Natural killer cell (primary cell): ENCODE measurements at regions not wholly inside any gene's neighbourhood (a gene's known extent, or its start where the extent isn't known, plus 50 kb on each side); places are given as distances from the start of the nearest gene placed in this dataset.
A peak's percentile ranks its signal among the peaks of the same experiment; 100 is the strongest.

Source experiments
- ATAC-seq, 3 donors: fragments of 150-1000 bp in 2 of 3; fragments of 200-7000 bp in 1 of 3; cut with Tn5 transposase; 1 replicate in 1 of 3; 2 replicates in 2 of 3; pipeline ENCODE4 v1.10.0; 2021; ENCODE audit warnings: mild to moderate bottlenecking in 2 of 3, moderate library complexity in 2 of 3
- DNase-seq, 2 donors: peaks; one replicate each; pipeline versions ENCODE4 v3.0.0 to v3.0.0-alpha.2; 2013 to 2021; ENCODE audit warnings: mixed read lengths in 1 of 2
- H3K27ac ChIP-seq: one replicate; pipeline ENCODE4 v1.5.1; 2013; ENCODE audit warnings: mild to moderate bottlenecking, low read length
- H3K27me3 ChIP-seq: one replicate; pipeline ENCODE4 v1.6.1; 2013; ENCODE audit warnings: low read length; ENCODE audit not compliant: control insufficient read depth, insufficient read depth
- H3K36me3 ChIP-seq: one replicate; pipeline ENCODE4 v1.6.1; 2013; ENCODE audit warnings: low read length; ENCODE audit not compliant: control insufficient read depth, insufficient read depth
- H3K4me1 ChIP-seq: one replicate; pipeline ENCODE4 v1.6.1; 2013; ENCODE audit warnings: low read length; ENCODE audit not compliant: control insufficient read depth, insufficient read depth
- H3K4me3 ChIP-seq: one replicate; pipeline ENCODE4 v1.5.1; 2013; ENCODE audit warnings: low read length
- H3K9me3 ChIP-seq: one replicate; pipeline ENCODE4 v1.6.1; 2013; ENCODE audit warnings: low read length; ENCODE audit not compliant: control insufficient read depth, insufficient read depth
- H3K27ac Mint-ChIP-seq, 2 donors: one replicate each; pipeline ENCODE4 v1.8.0; 2022; ENCODE audit warnings: mild to moderate bottlenecking in 2 of 2, mixed read lengths in 2 of 2, moderate library complexity in 1 of 2
- H3K27me3 Mint-ChIP-seq, 2 donors: one replicate each; pipeline ENCODE4 v1.8.0; 2022; ENCODE audit warnings: low read depth in 2 of 2, mixed read lengths in 2 of 2
- H3K36me3 Mint-ChIP-seq: one replicate; pipeline ENCODE4 v1.8.0; 2022; ENCODE audit warnings: mixed read lengths
- H3K4me1 Mint-ChIP-seq, 2 donors: one replicate each; pipeline ENCODE4 v1.8.0; 2022; ENCODE audit warnings: mixed read lengths in 2 of 2
- H3K4me3 Mint-ChIP-seq: one replicate; pipeline ENCODE4 v1.8.0; 2022; ENCODE audit warnings: mild to moderate bottlenecking, moderate library complexity, mixed read lengths
- H3K9me3 Mint-ChIP-seq, 2 donors: one replicate each; pipeline ENCODE4 v1.8.0; 2022; ENCODE audit warnings: mixed read lengths in 2 of 2
- WGBS: methylation state at CpG from one replicate; pipeline ENCODE4 v1.1.7; 2013; ENCODE audit warnings: missing lambda C conversion rate; ENCODE audit not compliant: insufficient coverage; 5-methylcytosine and 5-hydroxymethylcytosine counted together
- intact Hi-C: fragments of 100-400 bp; cut with micrococcal nuclease; formaldehyde crosslinking; loops from one replicate; pipeline ENCODE4 v1.14.2; 2022
- TF ChIP-seq, protein P1 (sequence below): fragments of 200-600 bp; IDR thresholded peaks from one replicate; pipeline ENCODE4 v1.8.0; 2022; ENCODE audit warnings: antibody characterized with exemption

DNA sequence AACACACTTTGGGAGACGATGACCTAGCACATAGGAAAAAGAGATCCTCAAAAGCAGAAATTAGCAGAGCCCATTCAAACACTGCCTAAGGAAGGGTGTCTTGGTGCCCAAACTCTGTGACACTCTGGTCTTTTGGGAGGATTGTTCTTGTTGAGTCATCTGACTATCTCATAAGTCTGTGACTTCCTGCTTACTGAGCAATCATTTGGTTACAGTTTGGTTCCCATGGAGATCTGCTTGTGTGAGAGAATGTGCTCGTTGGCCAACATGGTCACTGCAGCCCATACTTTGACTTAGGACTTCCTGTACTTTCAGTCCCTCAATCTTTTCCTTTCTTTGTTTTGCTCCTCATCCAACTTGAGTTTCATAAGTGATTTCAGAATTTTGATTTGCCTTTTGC, 602.9 kb downstream of the NYAP2 start:
- H3K27me3 Mint-ChIP-seq, result no peaks in the 10 kb centered on the region
- Histone ChIP-seq H3K27ac (no peak overlapping the region), H3K27me3 (no peaks in the 10 kb centered on the region), H3K4me3 (no peak overlapping the region), H3K36me3 (no peaks in the 10 kb centered on the region), H3K9me3 (no peaks in the 10 kb centered on the region), H3K4me1 (no peaks in the 10 kb centered on the region)
- no peaks in the 10 kb centered on the region for H3K36me3 Mint-ChIP-seq
- H3K27ac Mint-ChIP-seq, result no peak overlapping the region
- TF ChIP-seq, protein P1, sequence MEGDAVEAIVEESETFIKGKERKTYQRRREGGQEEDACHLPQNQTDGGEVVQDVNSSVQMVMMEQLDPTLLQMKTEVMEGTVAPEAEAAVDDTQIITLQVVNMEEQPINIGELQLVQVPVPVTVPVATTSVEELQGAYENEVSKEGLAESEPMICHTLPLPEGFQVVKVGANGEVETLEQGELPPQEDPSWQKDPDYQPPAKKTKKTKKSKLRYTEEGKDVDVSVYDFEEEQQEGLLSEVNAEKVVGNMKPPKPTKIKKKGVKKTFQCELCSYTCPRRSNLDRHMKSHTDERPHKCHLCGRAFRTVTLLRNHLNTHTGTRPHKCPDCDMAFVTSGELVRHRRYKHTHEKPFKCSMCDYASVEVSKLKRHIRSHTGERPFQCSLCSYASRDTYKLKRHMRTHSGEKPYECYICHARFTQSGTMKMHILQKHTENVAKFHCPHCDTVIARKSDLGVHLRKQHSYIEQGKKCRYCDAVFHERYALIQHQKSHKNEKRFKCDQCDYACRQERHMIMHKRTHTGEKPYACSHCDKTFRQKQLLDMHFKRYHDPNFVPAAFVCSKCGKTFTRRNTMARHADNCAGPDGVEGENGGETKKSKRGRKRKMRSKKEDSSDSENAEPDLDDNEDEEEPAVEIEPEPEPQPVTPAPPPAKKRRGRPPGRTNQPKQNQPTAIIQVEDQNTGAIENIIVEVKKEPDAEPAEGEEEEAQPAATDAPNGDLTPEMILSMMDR, result no peak
- intact Hi-C loops, result no loop called here
- WGBS, result 57% methylated on average over 2 of the region's 2 CpGs
- peak in 1 of 2 donors; percentile 2 for DNase-seq
- peaks cover 6 to 7% of the 10 kb centered on the region in 2 donors for H3K9me3 Mint-ChIP-seq
- H3K4me1 Mint-ChIP-seq, result no peaks in the 10 kb centered on the region
- no peak overlapping the region for H3K4me3 Mint-ChIP-seq
- peak in 1 of 3 donors; percentile 25 for ATAC-seq

DNA sequence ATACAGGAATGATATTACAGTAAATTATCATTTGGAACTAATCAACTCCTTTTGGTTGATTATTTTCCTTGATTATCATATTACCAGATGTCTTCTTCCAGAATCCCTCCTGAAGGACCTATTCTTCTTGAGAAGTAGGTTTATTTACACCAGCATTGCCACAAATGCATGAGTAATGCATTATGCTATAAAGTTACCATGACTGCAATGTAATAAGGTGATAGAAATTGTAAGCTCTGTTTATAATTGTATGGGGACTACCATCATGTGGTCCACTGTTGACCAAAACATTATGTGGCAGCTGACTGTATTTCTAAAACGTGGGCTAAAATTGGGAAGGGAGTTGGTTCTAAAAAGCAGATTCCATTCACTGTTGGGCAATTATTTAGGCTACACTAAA, 602.2 kb downstream of the NYAP2 start:
- no peaks in the 10 kb centered on the region for H3K36me3 Mint-ChIP-seq
- H3K4me3 Mint-ChIP-seq, result no peak overlapping the region
- no peaks in the 10 kb centered on the region for H3K9me3 ChIP-seq
- no peak overlapping the region for H3K4me3 ChIP-seq
- no peaks in the 10 kb centered on the region for H3K4me1 Mint-ChIP-seq
- H3K27ac ChIP-seq, result no peak overlapping the region
- H3K9me3 Mint-ChIP-seq, result peaks cover 3 to 7% of the 10 kb centered on the region in 2 donors
- TF ChIP-seq, protein P1, result no peak
- H3K27ac Mint-ChIP-seq, result no peak overlapping the region
- DNase-seq, result no peak
- intact Hi-C loops, result no loop called here
- 55% methylated on average over 1 of the region's 1 CpG for WGBS
- H3K27me3 ChIP-seq, result no peaks in the 10 kb centered on the region
- ATAC-seq, result no peak
- H3K4me1 ChIP-seq, result no peaks in the 10 kb centered on the region
- no peaks in the 10 kb centered on the region for H3K36me3 ChIP-seq
- H3K27me3 Mint-ChIP-seq, result no peaks in the 10 kb centered on the region

DNA sequence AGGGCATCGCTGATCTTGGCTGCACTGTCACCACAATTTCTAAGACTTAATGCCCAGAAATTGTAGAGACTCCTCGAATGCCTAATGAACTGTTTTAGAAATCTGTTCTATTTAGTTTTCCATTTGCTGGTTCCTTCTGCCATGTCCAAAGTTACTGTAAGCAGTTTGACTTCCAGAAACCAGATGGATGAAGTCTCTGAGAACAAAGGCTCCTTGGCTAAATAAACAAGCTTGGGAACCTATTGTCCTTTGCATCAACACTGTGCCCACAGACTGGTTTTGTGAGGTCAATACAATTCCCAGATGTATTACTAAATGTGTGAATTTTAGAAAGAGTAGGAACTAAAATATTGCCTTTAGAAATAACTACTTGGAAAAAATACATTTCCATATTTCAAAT, 600.2 kb downstream of the NYAP2 start:
- ATAC-seq (no peak), DNase-seq (no peak)
- Histone ChIP-seq H3K4me3 (no peak overlapping the region), H3K27ac (no peak overlapping the region), H3K9me3 (no peaks in the 10 kb centered on the region), H3K36me3 (no peaks in the 10 kb centered on the region), H3K27me3 (no peaks in the 10 kb centered on the region), H3K4me1 (no peaks in the 10 kb centered on the region)
- intact Hi-C loops, result no loop called here
- Mint-ChIP-seq H3K9me3 (peaks cover 5 to 6% of the 10 kb centered on the region in 2 donors), H3K27ac (no peak overlapping the region), H3K36me3 (no peaks in the 10 kb centered on the region), H3K27me3 (no peaks in the 10 kb centered on the region), H3K4me3 (no peak overlapping the region), H3K4me1 (no peaks in the 10 kb centered on the region)
- 69% methylated on average over 2 of the region's 2 CpGs for WGBS
- TF ChIP-seq, protein P1, result no peak

DNA sequence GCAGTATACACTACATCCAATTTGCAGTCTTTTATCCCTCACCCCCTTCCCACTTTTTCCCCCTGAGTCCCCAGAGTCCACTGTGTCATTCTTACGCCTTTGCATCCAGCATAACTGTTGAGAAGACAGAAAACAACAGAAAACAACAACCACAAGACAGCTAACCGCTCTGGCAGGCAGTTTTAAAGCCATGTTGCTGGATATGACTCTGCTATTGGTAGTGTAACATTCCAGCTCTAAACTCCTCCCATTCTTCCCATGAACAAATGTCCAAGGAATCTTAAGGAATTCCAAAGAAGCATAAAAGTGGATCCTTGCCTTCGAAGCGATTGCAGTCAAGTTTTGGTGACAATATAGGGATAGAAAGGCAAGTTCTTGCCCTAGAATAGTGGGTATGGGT, 599.1 kb downstream of the NYAP2 start:
- no peak overlapping the region for H3K27ac Mint-ChIP-seq
- H3K9me3 Mint-ChIP-seq, result peaks cover 5 to 7% of the 10 kb centered on the region in 2 donors
- H3K4me1 ChIP-seq, result no peaks in the 10 kb centered on the region
- no peaks in the 10 kb centered on the region for H3K36me3 Mint-ChIP-seq
- H3K36me3 ChIP-seq, result no peaks in the 10 kb centered on the region
- no peaks in the 10 kb centered on the region for H3K4me1 Mint-ChIP-seq
- H3K4me3 Mint-ChIP-seq, result no peak overlapping the region
- WGBS, result 72% methylated on average over 4 of the region's 4 CpGs
- H3K27me3 ChIP-seq, result no peaks in the 10 kb centered on the region
- no peaks in the 10 kb centered on the region for H3K9me3 ChIP-seq
- intact Hi-C loops, result no loop called here
- ATAC-seq, result no peak
- DNase-seq, result no peak
- no peak overlapping the region for H3K27ac ChIP-seq
- no peaks in the 10 kb centered on the region for H3K27me3 Mint-ChIP-seq
- H3K4me3 ChIP-seq, result no peak overlapping the region
- TF ChIP-seq, protein P1, result no peak
